IMR-90 (cell line): ENCODE measurements at regions not wholly inside any gene's neighbourhood (a gene's known extent, or its start where the extent isn't known, plus 50 kb on each side); places are given as distances from the start of the nearest gene placed in this dataset.

Experiments used
- ATAC-seq: fragments of 200-7000 bp; cut with Tn5 transposase; 2 replicates; pipeline ENCODE4 v1.9.1; 2020; ENCODE audit warnings: low read depth, mild to moderate bottlenecking, moderate library complexity
- BruUV-seq: library from RNA; stranded (reverse); fragments of 400-500 nt; replicated peaks from 2 replicates; lab custom pipeline; 2021; lab: Mats Ljungman, UMichigan
- CTCF ChIA-PET: fragments of 300-600 bp; formaldehyde crosslinking; extraction: SDS; loops from one replicate; lab custom pipeline; 2021; ENCODE audit warnings: antibody characterized with exemption; lab: Yijun Ruan, JAX
- POLR2A ChIA-PET: fragments of 300-600 bp; sonication (Branson Sonifier 250); formaldehyde crosslinking; loops from one replicate; lab custom pipeline; 2022; ENCODE audit warnings: antibody characterized with exemption; ENCODE audit not compliant: unreplicated experiment; lab: Charles Lee
- DNase-seq: peaks from one replicate; pipeline ENCODE4 v3.0.0; 2013
- H2AFZ ChIP-seq: replicated peaks from 2 replicates; pipeline ENCODE3; 2013; ENCODE audit warnings: low read length, mild to moderate bottlenecking; ENCODE audit not compliant: poor library complexity
- H2AK5ac ChIP-seq: 2 replicates; pipeline ENCODE4 v1.6.1; 2013; ENCODE audit warnings: low read depth, low read length, inconsistent platforms
- H2AK9ac ChIP-seq: replicated peaks from 2 replicates; pipeline ENCODE3; 2013; ENCODE audit warnings: mild to moderate bottlenecking, low read depth, low read length, moderate library complexity; ENCODE audit not compliant: poor library complexity
- H2BK120ac ChIP-seq: 2 replicates; pipeline ENCODE4 v1.6.1; 2013; ENCODE audit warnings: low read depth, low read length, inconsistent platforms
- H2BK15ac ChIP-seq: 3 replicates; pipeline ENCODE4 v1.6.1; 2013; ENCODE audit warnings: low read depth, low read length, inconsistent platforms
- H2BK20ac ChIP-seq: 2 replicates; pipeline ENCODE4 v1.6.1; 2013; ENCODE audit warnings: low read depth, mild to moderate bottlenecking, inconsistent platforms, low read length, moderate library complexity
- H2BK5ac ChIP-seq: 2 replicates; pipeline ENCODE4 v1.6.1; 2013; ENCODE audit warnings: mild to moderate bottlenecking, low read depth, low read length, inconsistent platforms; ENCODE audit not compliant: poor library complexity, severe bottlenecking
- H3K14ac ChIP-seq: replicated peaks from 2 replicates; pipeline ENCODE4 v1.6.1; 2013; ENCODE audit warnings: low read depth, low read length, inconsistent platforms
- H3K18ac ChIP-seq: 2 replicates; pipeline ENCODE4 v1.6.1; 2013; ENCODE audit warnings: low read depth, low read length, control low read depth
- H3K23ac ChIP-seq: 2 replicates; pipeline ENCODE4 v1.6.1; 2013; ENCODE audit warnings: low read depth, low read length, inconsistent platforms
- H3K27ac ChIP-seq: 2 replicates; pipeline ENCODE4 v1.5.1; 2013; ENCODE audit warnings: mild to moderate bottlenecking, control low read depth, low read length; ENCODE audit not compliant: insufficient read depth
- H3K27me3 ChIP-seq: 2 replicates; pipeline ENCODE4 v1.6.1; 2013; ENCODE audit warnings: low read length; ENCODE audit not compliant: control insufficient read depth, insufficient read depth
- H3K36me3 ChIP-seq: 2 replicates; pipeline ENCODE4 v1.6.1; 2013; ENCODE audit warnings: low read length, mixed read lengths; ENCODE audit not compliant: control insufficient read depth, insufficient read depth
- H3K4ac ChIP-seq: 2 replicates; pipeline ENCODE4 v1.6.1; 2013; ENCODE audit warnings: low read depth, low read length, inconsistent platforms
- H3K4me1 ChIP-seq: 2 replicates; pipeline ENCODE4 v1.6.1; 2013; ENCODE audit warnings: low read length, mixed read lengths; ENCODE audit not compliant: control insufficient read depth, insufficient read depth
- H3K4me2 ChIP-seq: 2 replicates; pipeline ENCODE4 v1.6.1; 2013; ENCODE audit warnings: low read depth, mild to moderate bottlenecking, control low read depth, low read length, moderate library complexity
- H3K4me3 ChIP-seq: 2 replicates; pipeline ENCODE4 v1.5.1; 2013; ENCODE audit warnings: low read depth, mild to moderate bottlenecking, control low read depth, low read length, moderate library complexity; ENCODE audit not compliant: insufficient read depth
- H3K56ac ChIP-seq: 2 replicates; pipeline ENCODE4 v1.6.1; 2013; ENCODE audit warnings: low read length, inconsistent platforms; ENCODE audit not compliant: insufficient read depth; ENCODE audit errors: extremely low read depth
- H3K79me1 ChIP-seq, 2 experiments: 2 replicates each; pipeline ENCODE4 v1.6.1; 2013; ENCODE audit warnings: low read length in 2 of 2, inconsistent platforms in 1 of 2, low read depth in 1 of 2
- H3K9ac ChIP-seq: 2 replicates; pipeline ENCODE4 v1.6.1; 2013; ENCODE audit warnings: low read depth, low read length, control low read depth
- H3K9me1 ChIP-seq: 2 replicates; pipeline ENCODE4 v1.6.1; 2013; ENCODE audit warnings: low read length, inconsistent platforms; ENCODE audit not compliant: insufficient read depth
- H3K9me3 ChIP-seq: 2 replicates; pipeline ENCODE4 v1.6.1; 2013; ENCODE audit warnings: low read length; ENCODE audit not compliant: control insufficient read depth, insufficient read depth
- H4K20me1 ChIP-seq: 2 replicates; pipeline ENCODE4 v1.6.1; 2013; ENCODE audit warnings: low read length, inconsistent platforms; ENCODE audit not compliant: insufficient read depth
- H4K5ac ChIP-seq: 2 replicates; pipeline ENCODE4 v1.6.1; 2013; ENCODE audit warnings: mild to moderate bottlenecking, low read depth, low read length, control low read depth
- H4K8ac ChIP-seq, 2 experiments: 2 replicates each; pipeline ENCODE4 v1.6.1; 2013; ENCODE audit warnings: low read depth in 2 of 2, low read length in 2 of 2, control low read depth in 1 of 2, inconsistent platforms in 1 of 2
- H4K91ac ChIP-seq: 2 replicates; pipeline ENCODE4 v1.6.1; 2013; ENCODE audit warnings: low read depth, low read length, inconsistent platforms; ENCODE audit not compliant: insufficient read depth
- BHLHE40 ChIP-seq: fragments of 150-350 bp; IDR thresholded peaks from 2 replicates; pipeline ENCODE4 v1.6.1; 2016; ENCODE audit warnings: mild to moderate bottlenecking, low read depth, low read length
- USF2 ChIP-seq: fragments of 150-350 bp; IDR thresholded peaks from 2 replicates; pipeline ENCODE4 v1.6.1; 2017; ENCODE audit warnings: mild to moderate bottlenecking, antibody characterized with exemption, low read length, low read depth
- WGBS, 2 experiments: methylation state at CpG; one replicate each; pipeline versions ENCODE4 v1.1.5 to v1.1.7; 2013; ENCODE audit warnings: missing lambda C conversion rate in 2 of 2; ENCODE audit not compliant: insufficient read length in 1 of 2; ENCODE audit errors: extremely low coverage in 2 of 2; 5-methylcytosine and 5-hydroxymethylcytosine counted together
- dilution Hi-C: fragments of 300-500 bp; cut with HindIII; formaldehyde crosslinking; loops from one replicate; pipeline ENCODE4 v1.14.3; 2018; ENCODE audit warnings: low sequenced_read_pairs; ENCODE audit not compliant: unreplicated experiment
- in situ Hi-C: fragments of 300-500 bp; cut with MboI; formaldehyde crosslinking; loops from 3 replicates; pipeline ENCODE4 v1.14.3; 2019; ENCODE audit warnings: low sequenced_read_pairs, inconsistent platforms, mixed read lengths
- intact Hi-C: fragments of 100-400 bp; cut with micrococcal nuclease; formaldehyde crosslinking; loops from 2 replicates; pipeline ENCODE4 v1.10.0; 2022

- peak overlapping the region; percentile 46; the same call in 1 of the 2 replicates for H2BK120ac ChIP-seq
- H2AK9ac ChIP-seq: no peak overlapping the region
- H3K23ac ChIP-seq: no peak overlapping the region
- H3K9me3 ChIP-seq: no peaks in the 10 kb centered on the region
- H3K14ac ChIP-seq: 0 out of 2 replicates have a peak overlapping the region, but pooled peaks have one; percentile 3
- no peaks in the 10 kb centered on the region for H3K79me1 ChIP-seq
- ChIA-PET POLR2A (interaction anchor here (0.6 to 0.7 kb wide), 3 partner anchors 78 to 363 kb away, joined by 3 read pairs; no protein-coding TSS in a partner anchor), CTCF (interaction anchor here (0.8 to 1.4 kb wide), 3 partner anchors 12 to 588 kb away, joined by 3 to 4 read pairs (median 3); no protein-coding TSS in a partner anchor)
- H4K5ac ChIP-seq: peak overlapping the region; percentile 88
- no CpG with 5 or more reads among the region's 2 CpGs for WGBS, 2 experiments
- H3K4me3 ChIP-seq: no peak overlapping the region
- H3K18ac ChIP-seq: peak overlapping the region; percentile 80
- dilution Hi-C loops: no loop called here
- no peak overlapping the region; the same call in 1 of the 2 replicates for H2BK20ac ChIP-seq
- no peak overlapping the region for H3K9ac ChIP-seq
- no peak for TF ChIP-seq USF2
- TF ChIP-seq BHLHE40: peak; percentile 92
- H3K36me3 ChIP-seq: no peaks in the 10 kb centered on the region
- H2BK15ac ChIP-seq: no peak overlapping the region
- H2AK5ac ChIP-seq: no peak overlapping the region
- no peak overlapping the region for H2AFZ ChIP-seq
- H4K8ac ChIP-seq: 0 out of 4 replicates have a peak overlapping the region, but pooled peaks of 1 of the 2 experiments have one; percentile 7
- peak; percentile 68 for ATAC-seq
- intact Hi-C loops: loop anchor here (5.0 kb wide), 2 partner anchors 107 to 453 kb away; partner anchors contain the start of gene KCNJ2
- 0 out of 2 replicates have a peak overlapping the region, but pooled peaks have one; percentile 23 for H3K4me2 ChIP-seq
- no TSS peak for BruUV-seq
- no peak overlapping the region for H2BK5ac ChIP-seq
- H3K56ac ChIP-seq: no peak overlapping the region
- no peaks in the 10 kb centered on the region for H3K27me3 ChIP-seq
- DNase-seq: peak; percentile 71
- no peak overlapping the region for H3K4ac ChIP-seq
- H3K9me1 ChIP-seq: no peaks in the 10 kb centered on the region
- in situ Hi-C loops: no loop called here
- no peak overlapping the region; the same call in 1 of the 2 replicates for H4K91ac ChIP-seq
- H3K27ac ChIP-seq: peak overlapping the region; percentile 84; the same call in 1 of the 2 replicates
- peaks cover 11% of the 10 kb centered on the region for H3K4me1 ChIP-seq
- H4K20me1 ChIP-seq: no peaks in the 10 kb centered on the region
Observed at GRCh38 chr17:69714669-69715068, 300.2 kb downstream of the MAP2K6 start.
